ENCODE measurements at regions not wholly inside any gene's neighbourhood (a gene's known extent, or its start where the extent isn't known, plus 50 kb on each side); places are given as distances from the start of the nearest gene placed in this dataset.

DNA sequence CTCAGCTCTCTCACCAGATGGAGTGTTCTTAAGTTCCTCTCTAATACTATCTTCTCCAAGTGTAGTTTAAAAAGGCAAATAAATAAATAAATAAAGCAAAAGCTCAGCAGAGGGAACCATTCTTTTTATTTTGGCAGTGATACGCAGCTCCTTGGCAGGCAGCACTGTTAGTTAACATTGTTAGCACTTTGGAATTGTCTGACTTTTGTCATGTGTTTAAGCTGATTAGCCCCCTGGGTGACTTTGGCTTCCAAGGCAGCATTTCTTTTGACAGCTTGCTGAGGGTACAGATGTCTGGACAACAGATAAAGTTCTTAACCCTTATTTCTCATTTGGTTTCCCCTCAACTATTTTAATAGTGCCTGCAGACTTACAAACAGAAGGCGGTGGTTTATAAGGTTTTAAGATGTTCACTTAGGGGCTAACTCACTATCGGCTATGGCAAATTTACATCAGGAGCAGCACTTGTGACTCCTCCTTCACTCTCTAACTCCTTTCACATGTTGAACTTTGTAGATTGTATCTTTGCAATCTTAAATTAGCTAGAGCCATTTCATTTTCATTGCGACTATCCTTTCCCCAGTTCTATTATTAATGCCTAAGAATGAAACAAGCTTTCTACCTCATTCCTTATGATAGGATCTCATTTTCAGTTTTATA lies 213.4 kb downstream of the ZBBX start:
- FAIRE-seq: no peak
- POLR2A ChIA-PET: no interaction called here

More for the DNA sequence above, 213.4 kb downstream of the ZBBX start:
- DNase-seq (ENCODE audit: extremely low read depth in 1 of 4, low spot score in 3 of 4): no peak
- no peaks in the 10 kb centered on the region for H3K36me3 ChIP-seq (ENCODE audit: control insufficient read depth, insufficient read depth, low read length)
- ATAC-seq: no peak
- no peak overlapping the region for H3K4me2 ChIP-seq (ENCODE audit: insufficient read depth, low read length)
- BruUV-seq (replicated peaks): no TSS peak
- no peaks in the 10 kb centered on the region for H4K20me1 ChIP-seq (replicated peaks; ENCODE audit: control insufficient read depth, insufficient read depth, low read length)
- TF ChIP-seq, protein P1, sequence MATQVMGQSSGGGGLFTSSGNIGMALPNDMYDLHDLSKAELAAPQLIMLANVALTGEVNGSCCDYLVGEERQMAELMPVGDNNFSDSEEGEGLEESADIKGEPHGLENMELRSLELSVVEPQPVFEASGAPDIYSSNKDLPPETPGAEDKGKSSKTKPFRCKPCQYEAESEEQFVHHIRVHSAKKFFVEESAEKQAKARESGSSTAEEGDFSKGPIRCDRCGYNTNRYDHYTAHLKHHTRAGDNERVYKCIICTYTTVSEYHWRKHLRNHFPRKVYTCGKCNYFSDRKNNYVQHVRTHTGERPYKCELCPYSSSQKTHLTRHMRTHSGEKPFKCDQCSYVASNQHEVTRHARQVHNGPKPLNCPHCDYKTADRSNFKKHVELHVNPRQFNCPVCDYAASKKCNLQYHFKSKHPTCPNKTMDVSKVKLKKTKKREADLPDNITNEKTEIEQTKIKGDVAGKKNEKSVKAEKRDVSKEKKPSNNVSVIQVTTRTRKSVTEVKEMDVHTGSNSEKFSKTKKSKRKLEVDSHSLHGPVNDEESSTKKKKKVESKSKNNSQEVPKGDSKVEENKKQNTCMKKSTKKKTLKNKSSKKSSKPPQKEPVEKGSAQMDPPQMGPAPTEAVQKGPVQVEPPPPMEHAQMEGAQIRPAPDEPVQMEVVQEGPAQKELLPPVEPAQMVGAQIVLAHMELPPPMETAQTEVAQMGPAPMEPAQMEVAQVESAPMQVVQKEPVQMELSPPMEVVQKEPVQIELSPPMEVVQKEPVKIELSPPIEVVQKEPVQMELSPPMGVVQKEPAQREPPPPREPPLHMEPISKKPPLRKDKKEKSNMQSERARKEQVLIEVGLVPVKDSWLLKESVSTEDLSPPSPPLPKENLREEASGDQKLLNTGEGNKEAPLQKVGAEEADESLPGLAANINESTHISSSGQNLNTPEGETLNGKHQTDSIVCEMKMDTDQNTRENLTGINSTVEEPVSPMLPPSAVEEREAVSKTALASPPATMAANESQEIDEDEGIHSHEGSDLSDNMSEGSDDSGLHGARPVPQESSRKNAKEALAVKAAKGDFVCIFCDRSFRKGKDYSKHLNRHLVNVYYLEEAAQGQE (IDR thresholded peaks at IDR 0.05; ENCODE audit: borderline replicate concordance): no peak
- TF ChIP-seq, protein P1 (CRISPR knock-in tag; IDR thresholded peaks at IDR 0.05; ENCODE audit: low read depth): no peak
- TF ChIP-seq MAZ (CRISPR knock-in tag; conservative IDR thresholded peaks at IDR 0.05 in 1 of 2, IDR thresholded peaks at IDR 0.05 in 1 of 2) (no peak), NRF1 (conservative IDR thresholded peaks at IDR 0.05 in 1 of 2, IDR thresholded peaks at IDR 0.05 in 1 of 2) (no peak), CHCHD3 (CRISPR knock-in tag; IDR thresholded peaks at IDR 0.05) (no peak)
- H3K27ac ChIP-seq (ENCODE audit: extremely low read depth, low read depth, low read length): no peak overlapping the region
- CTCF ChIA-PET (ENCODE audit: low intra/inter-chr PET ratio): no interaction called here
- WGBS (ENCODE audit: insufficient coverage, low coverage, missing lambda C conversion rate): 0% methylated on average over 4 of the region's 4 CpGs
- H3K79me2 ChIP-seq (ENCODE audit: control insufficient read depth, insufficient read depth, low read length): no peaks in the 10 kb centered on the region
- no peaks in the 10 kb centered on the region for H3K9me1 ChIP-seq (ENCODE audit: control insufficient read depth, insufficient read depth, low read length)
- no peaks in the 10 kb centered on the region for H3K4me1 ChIP-seq (replicated peaks in 1 of 2; ENCODE audit: control insufficient read depth in 2 of 2, insufficient read depth in 2 of 2, low read length in 2 of 2)
- no peaks in the 10 kb centered on the region for H3K9me3 ChIP-seq (replicated peaks; ENCODE audit: control insufficient read depth, insufficient read depth, low read depth, low read length)
- H2AFZ ChIP-seq (ENCODE audit: low read depth, low read length): no peak overlapping the region
- intact Hi-C loops (cut with micrococcal nuclease) (no loop called here), in situ Hi-C loops (cut with MboI) (no loop called here)
- no peak overlapping the region for H3K4me3 ChIP-seq
- H3K27me3 ChIP-seq (ENCODE audit: control insufficient read depth in 2 of 2, insufficient read depth in 2 of 2, low read length in 2 of 2): no peaks in the 10 kb centered on the region
- no peak overlapping the region for H3K9ac ChIP-seq (ENCODE audit: insufficient read depth in 1 of 2, low read depth in 2 of 2, low read length in 2 of 2)

Measured in K562 (cell line).